HL-60 (cell line): ENCODE measurements at regions not wholly inside any gene's neighbourhood (a gene's known extent, or its start where the extent isn't known, plus 50 kb on each side); places are given as distances from the start of the nearest gene placed in this dataset.

Experiments
- DNase-seq, 2 experiments: peaks; one replicate each; pipeline ENCODE4 v3.0.0-alpha.2; 2010 to 2020; ENCODE audit warnings: low read depth in 1 of 2, low spot score in 1 of 2
- H3K27ac ChIP-seq: fragments of 250-450 bp; sonication (Bioruptor Pico); replicated peaks from 2 replicates; pipeline ENCODE4 v1.5.1; 2020; ENCODE audit warnings: mild to moderate bottlenecking, moderate library complexity
- H3K27me3 ChIP-seq: fragments of 250-450 bp; sonication (Bioruptor Pico); 2 replicates; pipeline ENCODE4 v1.5.1; 2021; ENCODE audit warnings: mild to moderate bottlenecking, moderate library complexity; ENCODE audit not compliant: insufficient read depth, poor library complexity, severe bottlenecking
- H3K4me3 ChIP-seq: replicated peaks from 2 replicates; pipeline ENCODE4 v1.5.1; 2011; ENCODE audit warnings: mild to moderate bottlenecking, control low read depth, low read length; ENCODE audit not compliant: insufficient read depth
- CTCF ChIP-seq: IDR thresholded peaks from one replicate; pipeline ENCODE4 v1.5.1; 2011; ENCODE audit warnings: low read length, control low read depth, inconsistent platforms; ENCODE audit not compliant: insufficient read depth
- GABPA ChIP-seq: IDR thresholded peaks from 2 replicates; pipeline ENCODE4 v1.6.1; 2012; ENCODE audit warnings: low read depth
- POLR2AphosphoS5 ChIP-seq: IDR thresholded peaks from 2 replicates; pipeline ENCODE4 v1.6.1; 2012; ENCODE audit warnings: low read depth
- REST ChIP-seq: IDR thresholded peaks from 2 replicates; pipeline ENCODE4 v1.6.1; 2012; ENCODE audit warnings: low read depth; ENCODE audit not compliant: insufficient replicate concordance
- SPI1 ChIP-seq: IDR thresholded peaks from 2 replicates; pipeline ENCODE4 v1.6.1; 2012; ENCODE audit warnings: low read depth, mild to moderate bottlenecking, borderline replicate concordance

GRCh38 chr14:58824796-58825195, 187.0 kb downstream of the DACT1 start:
- no peak for DNase-seq
- TF ChIP-seq POLR2AphosphoS5, result no peak
- TF ChIP-seq GABPA, result no peak
- TF ChIP-seq CTCF, result no peak
- TF ChIP-seq REST, result no peak
- no peak for TF ChIP-seq SPI1
- Histone ChIP-seq H3K4me3 (no peak overlapping the region), H3K27me3 (no peaks in the 10 kb centered on the region), H3K27ac (no peak overlapping the region)

GRCh38 chr14:58825606-58826005, 187.8 kb downstream of the DACT1 start:
- no peak for DNase-seq
- Histone ChIP-seq H3K27me3 (no peaks in the 10 kb centered on the region), H3K4me3 (no peak overlapping the region), H3K27ac (no peak overlapping the region)
- TF ChIP-seq REST (no peak), POLR2AphosphoS5 (no peak)

- Histone ChIP-seq H3K27me3 (peaks cover 2% of the 10 kb centered on the region), H3K27ac (no peak overlapping the region), H3K4me3 (no peak overlapping the region)
- TF ChIP-seq POLR2AphosphoS5 (no peak), GABPA (no peak), SPI1 (no peak), CTCF (no peak), REST (no peak)
- peak in 1 of 2 experiments; percentile 34 for DNase-seq
Observed at GRCh38 chr14:58826845-58827686, 189.3 kb downstream of the DACT1 start.
